CD14-positive monocyte (primary cell): ENCODE measurements at regions not wholly inside any gene's neighbourhood (a gene's known extent, or its start where the extent isn't known, plus 50 kb on each side); places are given as distances from the start of the nearest gene placed in this dataset.

Experiments
- DNase-seq, 3 donors: peaks; one replicate each; pipeline ENCODE4 v3.0.0-alpha.2; 2011 to 2022
- H2AFZ ChIP-seq: 2 replicates; pipeline ENCODE4 v1.6.0; 2012; ENCODE audit warnings: mild to moderate bottlenecking, low read depth, low read length, inconsistent platforms; ENCODE audit not compliant: insufficient read depth, poor library complexity, severe bottlenecking
- H3K27ac ChIP-seq, 2 donors: 1 replicate in 1 of 2; 2 replicates in 1 of 2; pipeline ENCODE4 v1.5.1; 2012 to 2013; ENCODE audit warnings: low read length in 2 of 2, control low read depth in 1 of 2, inconsistent platforms in 1 of 2, low read depth in 1 of 2, mild to moderate bottlenecking in 1 of 2
- H3K27me3 ChIP-seq, 2 donors: one replicate each; pipeline versions ENCODE4 v1.6.0 to v1.6.1; 2011 to 2013; ENCODE audit warnings: low read length in 2 of 2; ENCODE audit not compliant: control insufficient read depth in 2 of 2, insufficient read depth in 2 of 2
- H3K36me3 ChIP-seq, 2 donors: replicated peaks in 1 of 2; 1 replicate in 1 of 2; 2 replicates in 1 of 2; pipeline versions ENCODE4 v1.5.1 to v1.6.1; 2012 to 2013; ENCODE audit warnings: low read length in 2 of 2, control low read depth in 1 of 2, inconsistent platforms in 1 of 2, mild to moderate bottlenecking in 1 of 2; ENCODE audit not compliant: insufficient read depth in 2 of 2, control insufficient read depth in 1 of 2
- H3K4me1 ChIP-seq, 2 donors: 1 replicate in 1 of 2; 2 replicates in 1 of 2; pipeline versions ENCODE4 v1.5.1 to v1.6.1; 2012 to 2013; ENCODE audit warnings: low read length in 2 of 2, control low read depth in 1 of 2, inconsistent platforms in 1 of 2, mild to moderate bottlenecking in 1 of 2, moderate library complexity in 1 of 2; ENCODE audit not compliant: insufficient read depth in 2 of 2, control insufficient read depth in 1 of 2
- H3K4me2 ChIP-seq: replicated peaks from 2 replicates; pipeline ENCODE3; 2012; ENCODE audit warnings: low read length, moderate library complexity, mild to moderate bottlenecking; ENCODE audit not compliant: poor library complexity, severe bottlenecking; ENCODE audit errors: extremely low read depth
- H3K4me3 ChIP-seq, 3 experiments: fragments of 200-600 bp in 1 of 3; sonication (generic) in 1 of 3; replicated peaks in 1 of 3; 1 replicate in 2 of 3; 2 replicates in 1 of 3; pipeline ENCODE4 v1.5.1; 2011 to 2013; ENCODE audit warnings: low read length in 3 of 3, mild to moderate bottlenecking in 3 of 3, control low read depth in 2 of 3, low read depth in 2 of 3, inconsistent platforms in 1 of 3, moderate library complexity in 1 of 3
- H3K79me2 ChIP-seq: 2 replicates; pipeline ENCODE4 v1.6.0; 2012; ENCODE audit warnings: mild to moderate bottlenecking, control low read depth, inconsistent platforms, low read length, moderate library complexity; ENCODE audit not compliant: insufficient read depth
- H3K9ac ChIP-seq: 2 replicates; pipeline ENCODE4 v1.6.0; 2017; ENCODE audit warnings: low read length, mild to moderate bottlenecking; ENCODE audit not compliant: insufficient read depth, poor library complexity, severe bottlenecking
- H3K9me3 ChIP-seq, 2 donors: replicated peaks in 1 of 2; 1 replicate in 1 of 2; 2 replicates in 1 of 2; pipeline versions ENCODE4 v1.5.1 to v1.6.1; 2012 to 2013; ENCODE audit warnings: low read length in 2 of 2, control low read depth in 1 of 2; ENCODE audit not compliant: control insufficient read depth in 1 of 2, insufficient read depth in 1 of 2
- H4K20me1 ChIP-seq: 2 replicates; pipeline ENCODE4 v1.6.0; 2012; ENCODE audit warnings: mild to moderate bottlenecking, low read length, control low read depth, moderate library complexity; ENCODE audit not compliant: insufficient read depth
- H3K27ac Mint-ChIP-seq, 7 donors: one replicate each; pipeline ENCODE4 v1.8.0; 2020; ENCODE audit warnings: mild to moderate bottlenecking in 7 of 7, mixed read lengths in 7 of 7, moderate library complexity in 6 of 7, inconsistent platforms in 2 of 7
- H3K27me3 Mint-ChIP-seq, 3 donors: one replicate each; pipeline ENCODE4 v1.8.0; 2021 to 2022; ENCODE audit warnings: low read depth in 3 of 3, mild to moderate bottlenecking in 3 of 3, mixed read lengths in 3 of 3, moderate library complexity in 3 of 3, inconsistent platforms in 1 of 3
- H3K36me3 Mint-ChIP-seq, 2 donors: one replicate each; pipeline ENCODE4 v1.8.0; 2020; ENCODE audit warnings: mixed read lengths in 2 of 2, inconsistent platforms in 1 of 2, mild to moderate bottlenecking in 1 of 2
- H3K4me1 Mint-ChIP-seq: one replicate; pipeline ENCODE4 v1.8.0; 2020; ENCODE audit warnings: mild to moderate bottlenecking, mixed read lengths
- H3K4me3 Mint-ChIP-seq, 2 donors: one replicate each; pipeline ENCODE4 v1.8.0; 2020; ENCODE audit warnings: mild to moderate bottlenecking in 2 of 2, mixed read lengths in 2 of 2, moderate library complexity in 1 of 2
- H3K9me3 Mint-ChIP-seq, 7 donors: one replicate each; pipeline ENCODE4 v1.8.0; 2020 to 2022; ENCODE audit warnings: mixed read lengths in 7 of 7, mild to moderate bottlenecking in 6 of 7, moderate library complexity in 6 of 7, inconsistent platforms in 2 of 7
- WGBS: methylation state at CpG from one replicate; pipeline ENCODE4 v1.1.5; 2013; ENCODE audit warnings: missing lambda C conversion rate; ENCODE audit not compliant: insufficient coverage; 5-methylcytosine and 5-hydroxymethylcytosine counted together
- intact Hi-C, 2 donors: fragments of 100-400 bp; cut with micrococcal nuclease; formaldehyde crosslinking; loops; one replicate each; pipeline versions ENCODE4 v1.15.0 to v1.15.1; 2023
- TF ChIP-seq, protein P1 (sequence below): fragments of 200-600 bp; IDR thresholded peaks from one replicate; pipeline ENCODE4 v1.8.0; 2022; ENCODE audit warnings: antibody characterized with exemption, mild to moderate bottlenecking

DNA sequence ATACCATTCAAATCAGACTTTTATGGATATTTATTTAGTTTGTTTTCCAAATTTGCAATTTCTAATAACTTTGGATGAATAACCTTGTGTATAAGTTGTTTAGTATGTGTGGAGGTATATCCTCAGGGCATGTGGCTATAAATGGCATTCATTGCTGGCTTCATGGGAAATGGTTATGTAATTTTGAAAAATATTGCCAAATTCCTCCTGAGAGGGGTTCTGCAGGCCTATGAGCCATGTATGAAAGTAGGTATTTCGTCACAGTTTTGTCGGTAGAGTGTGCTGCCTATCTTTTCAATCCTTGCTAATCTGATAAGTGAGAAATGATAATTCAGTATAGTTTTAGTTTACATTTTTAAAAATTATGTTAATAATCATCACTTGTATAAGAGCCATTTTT is 256.4 kb upstream of the ZNF385D start:
- H3K27ac Mint-ChIP-seq: no peak overlapping the region
- TF ChIP-seq, protein P1, sequence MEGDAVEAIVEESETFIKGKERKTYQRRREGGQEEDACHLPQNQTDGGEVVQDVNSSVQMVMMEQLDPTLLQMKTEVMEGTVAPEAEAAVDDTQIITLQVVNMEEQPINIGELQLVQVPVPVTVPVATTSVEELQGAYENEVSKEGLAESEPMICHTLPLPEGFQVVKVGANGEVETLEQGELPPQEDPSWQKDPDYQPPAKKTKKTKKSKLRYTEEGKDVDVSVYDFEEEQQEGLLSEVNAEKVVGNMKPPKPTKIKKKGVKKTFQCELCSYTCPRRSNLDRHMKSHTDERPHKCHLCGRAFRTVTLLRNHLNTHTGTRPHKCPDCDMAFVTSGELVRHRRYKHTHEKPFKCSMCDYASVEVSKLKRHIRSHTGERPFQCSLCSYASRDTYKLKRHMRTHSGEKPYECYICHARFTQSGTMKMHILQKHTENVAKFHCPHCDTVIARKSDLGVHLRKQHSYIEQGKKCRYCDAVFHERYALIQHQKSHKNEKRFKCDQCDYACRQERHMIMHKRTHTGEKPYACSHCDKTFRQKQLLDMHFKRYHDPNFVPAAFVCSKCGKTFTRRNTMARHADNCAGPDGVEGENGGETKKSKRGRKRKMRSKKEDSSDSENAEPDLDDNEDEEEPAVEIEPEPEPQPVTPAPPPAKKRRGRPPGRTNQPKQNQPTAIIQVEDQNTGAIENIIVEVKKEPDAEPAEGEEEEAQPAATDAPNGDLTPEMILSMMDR: no peak
- H3K4me1 Mint-ChIP-seq: no peaks in the 10 kb centered on the region
- Histone ChIP-seq H3K4me2 (no peak overlapping the region), H3K4me3 (no peak overlapping the region), H4K20me1 (no peaks in the 10 kb centered on the region), H3K9me3 (peaks cover 6 to 10% of the 10 kb centered on the region in 2 donors), H3K4me1 (no peaks in the 10 kb centered on the region), H3K27ac (no peak overlapping the region), H3K9ac (no peak overlapping the region), H3K36me3 (no peaks in the 10 kb centered on the region), H2AFZ (no peak overlapping the region), H3K79me2 (no peaks in the 10 kb centered on the region), H3K27me3 (no peaks in the 10 kb centered on the region)
- H3K9me3 Mint-ChIP-seq: peaks cover 0 to 10% (median 4%) of the 10 kb centered on the region in 7 donors
- H3K36me3 Mint-ChIP-seq: no peaks in the 10 kb centered on the region
- intact Hi-C loops: no loop called here
- DNase-seq: no peak
- H3K4me3 Mint-ChIP-seq: no peak overlapping the region
- peaks cover 0 to 1% (median 0%) of the 10 kb centered on the region in 3 donors for H3K27me3 Mint-ChIP-seq
- WGBS: no CpG with 5 or more reads among the region's 2 CpGs

DNA sequence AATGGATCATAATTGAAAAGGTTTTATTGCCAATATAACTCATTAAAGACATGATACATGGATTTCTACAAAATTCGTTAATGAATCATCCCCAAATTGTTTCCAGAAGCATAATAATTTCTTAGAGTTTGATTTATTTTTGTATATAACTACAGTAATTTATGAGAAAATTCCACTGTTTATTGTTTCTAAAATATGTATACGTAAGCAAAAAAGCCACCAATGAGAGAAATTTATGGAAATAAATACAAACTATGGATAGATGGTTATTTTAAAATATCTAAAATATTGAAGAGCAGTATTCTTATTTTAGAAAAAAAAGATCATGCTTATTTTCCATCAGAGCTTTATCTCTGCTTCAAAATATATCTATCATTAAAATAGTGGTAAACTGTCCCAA is 260.0 kb upstream of the ZNF385D start:
- DNase-seq: no peak
- intact Hi-C loops: no loop called here
- Mint-ChIP-seq H3K4me1 (no peaks in the 10 kb centered on the region), H3K36me3 (no peaks in the 10 kb centered on the region), H3K27ac (no peak overlapping the region), H3K9me3 (peaks cover 0 to 8% (median 4%) of the 10 kb centered on the region in 7 donors), H3K4me3 (no peak overlapping the region), H3K27me3 (no peaks in the 10 kb centered on the region)
- Histone ChIP-seq H3K27me3 (no peaks in the 10 kb centered on the region), H3K27ac (no peak overlapping the region), H4K20me1 (no peaks in the 10 kb centered on the region), H3K9me3 (peaks cover 6 to 7% of the 10 kb centered on the region in 2 donors), H2AFZ (no peak overlapping the region), H3K79me2 (no peaks in the 10 kb centered on the region), H3K4me3 (no peak overlapping the region), H3K9ac (no peak overlapping the region), H3K4me1 (no peaks in the 10 kb centered on the region), H3K4me2 (no peak overlapping the region), H3K36me3 (no peaks in the 10 kb centered on the region)
- TF ChIP-seq, protein P1: no peak
- WGBS: no CpG with 5 or more reads among the region's 2 CpGs
